ENCODE measurements at regions not wholly inside any gene's neighbourhood (a gene's known extent, or its start where the extent isn't known, plus 50 kb on each side); places are given as distances from the start of the nearest gene placed in this dataset.

- TF ChIP-seq RAD21 (IDR thresholded peaks at IDR 0.05; ENCODE audit: low read depth) (no peak), SIN3A (IDR thresholded peaks at IDR 0.05; ENCODE audit: low read depth) (no peak), CTCF (IDR thresholded peaks at IDR 0.05 in 2 of 3, conservative IDR thresholded peaks at IDR 0.05 in 1 of 3; ENCODE audit: borderline replicate concordance in 1 of 3, insufficient read depth in 1 of 3, low read depth in 2 of 3, low read length in 2 of 3) (no peak), POLR2A (IDR thresholded peaks at IDR 0.05; ENCODE audit: borderline replicate concordance, extremely low read depth, insufficient read depth, insufficient read length) (no peak), CBX3 (IDR thresholded peaks at IDR 0.05; ENCODE audit: low read depth) (no peak), ATF3 (IDR thresholded peaks at IDR 0.05) (no peak), CEBPB (IDR thresholded peaks at IDR 0.05; ENCODE audit: low read depth) (no peak), POLR2AphosphoS5 (IDR thresholded peaks at IDR 0.05; ENCODE audit: low read depth, low read length) (no peak), EGR1 (IDR thresholded peaks at IDR 0.05; ENCODE audit: low read depth) (no peak), ZFX (IDR thresholded peaks at IDR 0.05) (no peak), YY1 (IDR thresholded peaks at IDR 0.05; ENCODE audit: extremely low read depth, insufficient replicate concordance, low read depth, low read length) (no peak), ZNF274 (IDR thresholded peaks at IDR 0.05; ENCODE audit: low read depth, low read length) (no peak), SRF (IDR thresholded peaks at IDR 0.05; ENCODE audit: low read depth) (no peak), EZH2phosphoT487 (IDR thresholded peaks at IDR 0.05; ENCODE audit: borderline replicate concordance) (no peak)
Observed at GRCh38 chrX:76971393-76972376, 475.5 kb upstream of the FGF16 start.
